HEK293T (cell line): ENCODE measurements at regions not wholly inside any gene's neighbourhood (a gene's known extent, or its start where the extent isn't known, plus 50 kb on each side); places are given as distances from the start of the nearest gene placed in this dataset.

Experiments used
- ARNT ChIP-seq: fragments of 450-650 bp; IDR thresholded peaks from 2 replicates; pipeline ENCODE4 v1.6.1; 2017; ENCODE audit warnings: mild to moderate bottlenecking
- BHLHE40 ChIP-seq: fragments of 450-650 bp; IDR thresholded peaks from 2 replicates; pipeline ENCODE4 v1.6.1; 2016; ENCODE audit warnings: mild to moderate bottlenecking, moderate library complexity, borderline replicate concordance
- ELF4 ChIP-seq: fragments of 450-650 bp; IDR thresholded peaks from 2 replicates; pipeline ENCODE4 v1.6.1; 2017; ENCODE audit warnings: antibody characterized with exemption
- FOXA1 ChIP-seq: fragments of 450-650 bp; IDR thresholded peaks from 2 replicates; pipeline ENCODE4 v1.6.1; 2016; ENCODE audit warnings: mild to moderate bottlenecking
- FOXK2 ChIP-seq: fragments of 450-650 bp; IDR thresholded peaks from 2 replicates; pipeline ENCODE4 v1.6.1; 2016; ENCODE audit warnings: mild to moderate bottlenecking
- FOXM1 ChIP-seq: fragments of 450-650 bp; IDR thresholded peaks from 2 replicates; pipeline ENCODE4 v1.6.1; 2017; ENCODE audit warnings: mild to moderate bottlenecking, borderline replicate concordance
- HDGF ChIP-seq: fragments of 450-650 bp; IDR thresholded peaks from 2 replicates; pipeline ENCODE4 v1.6.1; 2017; ENCODE audit warnings: antibody characterized with exemption, borderline replicate concordance
- L3MBTL2 ChIP-seq: fragments of 450-650 bp; conservative IDR thresholded peaks from 2 replicates; pipeline ENCODE4 v1.6.1; 2016; ENCODE audit warnings: mild to moderate bottlenecking
- NFRKB ChIP-seq: fragments of 450-650 bp; IDR thresholded peaks from 2 replicates; pipeline ENCODE4 v1.6.1; 2016; ENCODE audit warnings: mild to moderate bottlenecking, moderate library complexity
- PKNOX1 ChIP-seq: fragments of 450-650 bp; IDR thresholded peaks from 2 replicates; pipeline ENCODE4 v1.6.1; 2016
- SP1 ChIP-seq: fragments of 450-650 bp; IDR thresholded peaks from 2 replicates; pipeline ENCODE4 v1.6.1; 2017
- SUZ12 ChIP-seq: fragments of 450-650 bp; IDR thresholded peaks from 2 replicates; pipeline ENCODE4 v1.6.1; 2016; ENCODE audit warnings: mild to moderate bottlenecking
- TARDBP ChIP-seq: fragments of 450-650 bp; IDR thresholded peaks from 2 replicates; pipeline ENCODE4 v1.6.1; 2016
- ZNF384 ChIP-seq: fragments of 450-650 bp; IDR thresholded peaks from 2 replicates; pipeline ENCODE4 v1.6.1; 2016

- TF ChIP-seq ZNF384 (no peak), TARDBP (no peak), SP1 (no peak), ARNT (no peak), NFRKB (no peak), BHLHE40 (no peak), FOXM1 (no peak), FOXA1 (no peak), SUZ12 (no peak), FOXK2 (no peak), HDGF (no peak), PKNOX1 (no peak), L3MBTL2 (no peak), ELF4 (no peak)
These were observed 95.0 kb upstream of the SERBP1 start for GRCh38 chr1:67525053-67525760.
